ENCODE measurements at regions not wholly inside any gene's neighbourhood (a gene's known extent, or its start where the extent isn't known, plus 50 kb on each side); places are given as distances from the start of the nearest gene placed in this dataset.

DNA sequence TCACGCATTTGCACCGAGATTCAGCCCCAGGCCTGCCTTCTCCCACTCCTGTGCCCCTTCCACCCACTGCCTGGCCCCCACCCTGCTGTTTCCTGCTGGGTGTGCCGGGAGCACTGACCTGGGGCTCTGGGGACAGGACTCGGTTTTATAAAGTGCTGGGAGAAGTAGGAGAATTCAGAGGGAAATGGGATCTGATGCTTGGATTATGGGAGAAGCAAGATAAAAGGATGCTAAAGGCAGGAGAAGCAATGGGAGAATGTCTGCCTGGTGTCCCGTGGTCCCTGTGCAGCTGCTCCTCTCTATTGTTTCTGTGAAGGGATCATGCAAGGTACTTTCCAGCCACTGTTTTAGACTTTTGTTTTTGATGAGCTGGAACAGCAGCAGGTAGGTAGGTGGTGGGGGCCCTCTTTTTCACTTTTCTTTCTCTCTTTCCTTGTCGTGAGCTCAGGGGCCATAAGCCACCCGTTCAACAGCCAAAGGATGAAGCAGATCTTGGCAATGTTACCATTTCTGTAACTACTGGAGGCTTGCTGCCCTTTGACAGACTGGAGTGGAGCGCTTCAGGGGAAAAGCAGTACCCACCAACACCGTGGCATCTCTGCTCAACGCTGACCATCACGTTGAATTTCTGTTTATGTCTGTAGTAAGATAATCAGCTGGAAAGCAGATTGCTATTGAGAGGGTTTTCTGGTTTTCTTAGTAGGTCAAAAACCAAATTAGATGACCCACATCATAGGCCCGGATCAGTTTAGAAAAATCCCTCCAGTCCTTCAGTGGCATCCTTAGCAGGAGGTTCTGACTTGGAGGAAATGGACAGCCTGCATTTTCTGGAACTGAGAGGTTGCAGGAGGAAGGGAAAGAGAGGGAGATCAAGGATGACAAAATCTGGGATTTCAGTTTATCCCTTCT, 63.8 kb upstream of the ENPP6 start (continued):
- TF ChIP-seq NFYB (IDR thresholded peaks at IDR 0.05; ENCODE audit: insufficient read depth, low read depth, low read length): no peak
- TF ChIP-seq SP1 (IDR thresholded peaks at IDR 0.05; ENCODE audit: low read depth, low read length): no peak
- TF ChIP-seq SUPT20H (IDR thresholded peaks at IDR 0.05; ENCODE audit: borderline replicate concordance, control insufficient read depth, low read depth, low read length): no peak
- no peak for TF ChIP-seq FOXK2 (IDR thresholded peaks at IDR 0.05)
- 0 out of 3 replicates have a peak, but pooled peaks of 1 of the 2 experiments have one; percentile 37 for TF ChIP-seq EGR1 (IDR thresholded peaks at IDR 0.05; ENCODE audit: borderline replicate concordance in 1 of 2, low read depth in 2 of 2, low read length in 2 of 2)
- peak; percentile 90 for TF ChIP-seq EED (IDR thresholded peaks at IDR 0.05; ENCODE audit: low read depth)
- peak; percentile 54 for TF ChIP-seq DPF2 (IDR thresholded peaks at IDR 0.05)
- peak; percentile 40; the same call in 1 of the 2 replicates for TF ChIP-seq IRF4 (IDR thresholded peaks at IDR 0.05; ENCODE audit: low read depth, low read length)
- no peak for TF ChIP-seq RUNX3 (IDR thresholded peaks at IDR 0.05; ENCODE audit: low read length)
- TF ChIP-seq, protein P1, sequence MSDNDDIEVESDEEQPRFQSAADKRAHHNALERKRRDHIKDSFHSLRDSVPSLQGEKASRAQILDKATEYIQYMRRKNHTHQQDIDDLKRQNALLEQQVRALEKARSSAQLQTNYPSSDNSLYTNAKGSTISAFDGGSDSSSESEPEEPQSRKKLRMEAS (IDR thresholded peaks at IDR 0.05; ENCODE audit: low read depth, low read length): peak; percentile 52; the same call in 1 of the 2 replicates
- 0 out of 2 replicates have a peak, but pooled peaks have one; percentile 32 for TF ChIP-seq ZNF207 (IDR thresholded peaks at IDR 0.05; ENCODE audit: borderline replicate concordance)
- 0 out of 2 replicates have a peak, but pooled peaks have one; percentile 35 for TF ChIP-seq MYB (IDR thresholded peaks at IDR 0.05; ENCODE audit: borderline replicate concordance, low read depth, low read length)
- TF ChIP-seq ZBED1 (IDR thresholded peaks at IDR 0.05; ENCODE audit: borderline replicate concordance): peak; percentile 79
- peak in 1 of 2 experiments; percentile 81; a peak in 2 of 4 replicates for TF ChIP-seq EP300 (IDR thresholded peaks at IDR 0.05; ENCODE audit: borderline replicate concordance in 1 of 2, control insufficient read depth in 1 of 2, low read depth in 2 of 2, low read length in 2 of 2)
- TF ChIP-seq MTA2 (IDR thresholded peaks at IDR 0.05; ENCODE audit: low read depth): peak; percentile 57
- TF ChIP-seq GABPA (IDR thresholded peaks at IDR 0.05; ENCODE audit: low read depth): no peak
- no peak for TF ChIP-seq SIN3A (IDR thresholded peaks at IDR 0.05; ENCODE audit: low read depth, low read length)
- TF ChIP-seq TCF3 (IDR thresholded peaks at IDR 0.05; ENCODE audit: borderline replicate concordance, insufficient read depth, low read depth, low read length): peak; percentile 84; the same call in 1 of the 2 replicates
- TF ChIP-seq, protein P2, sequence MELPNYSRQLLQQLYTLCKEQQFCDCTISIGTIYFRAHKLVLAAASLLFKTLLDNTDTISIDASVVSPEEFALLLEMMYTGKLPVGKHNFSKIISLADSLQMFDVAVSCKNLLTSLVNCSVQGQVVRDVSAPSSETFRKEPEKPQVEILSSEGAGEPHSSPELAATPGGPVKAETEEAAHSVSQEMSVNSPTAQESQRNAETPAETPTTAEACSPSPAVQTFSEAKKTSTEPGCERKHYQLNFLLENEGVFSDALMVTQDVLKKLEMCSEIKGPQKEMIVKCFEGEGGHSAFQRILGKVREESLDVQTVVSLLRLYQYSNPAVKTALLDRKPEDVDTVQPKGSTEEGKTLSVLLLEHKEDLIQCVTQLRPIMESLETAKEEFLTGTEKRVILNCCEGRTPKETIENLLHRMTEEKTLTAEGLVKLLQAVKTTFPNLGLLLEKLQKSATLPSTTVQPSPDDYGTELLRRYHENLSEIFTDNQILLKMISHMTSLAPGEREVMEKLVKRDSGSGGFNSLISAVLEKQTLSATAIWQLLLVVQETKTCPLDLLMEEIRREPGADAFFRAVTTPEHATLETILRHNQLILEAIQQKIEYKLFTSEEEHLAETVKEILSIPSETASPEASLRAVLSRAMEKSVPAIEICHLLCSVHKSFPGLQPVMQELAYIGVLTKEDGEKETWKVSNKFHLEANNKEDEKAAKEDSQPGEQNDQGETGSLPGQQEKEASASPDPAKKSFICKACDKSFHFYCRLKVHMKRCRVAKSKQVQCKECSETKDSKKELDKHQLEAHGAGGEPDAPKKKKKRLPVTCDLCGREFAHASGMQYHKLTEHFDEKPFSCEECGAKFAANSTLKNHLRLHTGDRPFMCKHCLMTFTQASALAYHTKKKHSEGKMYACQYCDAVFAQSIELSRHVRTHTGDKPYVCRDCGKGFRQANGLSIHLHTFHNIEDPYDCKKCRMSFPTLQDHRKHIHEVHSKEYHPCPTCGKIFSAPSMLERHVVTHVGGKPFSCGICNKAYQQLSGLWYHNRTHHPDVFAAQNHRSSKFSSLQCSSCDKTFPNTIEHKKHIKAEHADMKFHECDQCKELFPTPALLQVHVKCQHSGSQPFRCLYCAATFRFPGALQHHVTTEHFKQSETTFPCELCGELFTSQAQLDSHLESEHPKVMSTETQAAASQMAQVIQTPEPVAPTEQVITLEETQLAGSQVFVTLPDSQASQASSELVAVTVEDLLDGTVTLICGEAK (IDR thresholded peaks at IDR 0.05; ENCODE audit: borderline replicate concordance): no peak
- TF ChIP-seq HCFC1 (IDR thresholded peaks at IDR 0.05; ENCODE audit: low read length): no peak
- TF ChIP-seq NBN (IDR thresholded peaks at IDR 0.05): no peak; the same call in none of the 2 replicates
- no peak for TF ChIP-seq NFIC (IDR thresholded peaks at IDR 0.05; ENCODE audit: low read depth, low read length)
- TF ChIP-seq, protein P3, sequence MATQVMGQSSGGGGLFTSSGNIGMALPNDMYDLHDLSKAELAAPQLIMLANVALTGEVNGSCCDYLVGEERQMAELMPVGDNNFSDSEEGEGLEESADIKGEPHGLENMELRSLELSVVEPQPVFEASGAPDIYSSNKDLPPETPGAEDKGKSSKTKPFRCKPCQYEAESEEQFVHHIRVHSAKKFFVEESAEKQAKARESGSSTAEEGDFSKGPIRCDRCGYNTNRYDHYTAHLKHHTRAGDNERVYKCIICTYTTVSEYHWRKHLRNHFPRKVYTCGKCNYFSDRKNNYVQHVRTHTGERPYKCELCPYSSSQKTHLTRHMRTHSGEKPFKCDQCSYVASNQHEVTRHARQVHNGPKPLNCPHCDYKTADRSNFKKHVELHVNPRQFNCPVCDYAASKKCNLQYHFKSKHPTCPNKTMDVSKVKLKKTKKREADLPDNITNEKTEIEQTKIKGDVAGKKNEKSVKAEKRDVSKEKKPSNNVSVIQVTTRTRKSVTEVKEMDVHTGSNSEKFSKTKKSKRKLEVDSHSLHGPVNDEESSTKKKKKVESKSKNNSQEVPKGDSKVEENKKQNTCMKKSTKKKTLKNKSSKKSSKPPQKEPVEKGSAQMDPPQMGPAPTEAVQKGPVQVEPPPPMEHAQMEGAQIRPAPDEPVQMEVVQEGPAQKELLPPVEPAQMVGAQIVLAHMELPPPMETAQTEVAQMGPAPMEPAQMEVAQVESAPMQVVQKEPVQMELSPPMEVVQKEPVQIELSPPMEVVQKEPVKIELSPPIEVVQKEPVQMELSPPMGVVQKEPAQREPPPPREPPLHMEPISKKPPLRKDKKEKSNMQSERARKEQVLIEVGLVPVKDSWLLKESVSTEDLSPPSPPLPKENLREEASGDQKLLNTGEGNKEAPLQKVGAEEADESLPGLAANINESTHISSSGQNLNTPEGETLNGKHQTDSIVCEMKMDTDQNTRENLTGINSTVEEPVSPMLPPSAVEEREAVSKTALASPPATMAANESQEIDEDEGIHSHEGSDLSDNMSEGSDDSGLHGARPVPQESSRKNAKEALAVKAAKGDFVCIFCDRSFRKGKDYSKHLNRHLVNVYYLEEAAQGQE (IDR thresholded peaks at IDR 0.05; ENCODE audit: low read depth, low read length): no peak
